IMR-90 (cell line): ENCODE measurements at regions not wholly inside any gene's neighbourhood (a gene's known extent, or its start where the extent isn't known, plus 50 kb on each side); places are given as distances from the start of the nearest gene placed in this dataset.

ENCODE experiments used
- BHLHE40 ChIP-seq: fragments of 150-350 bp; IDR thresholded peaks from 2 replicates; pipeline ENCODE4 v1.6.1; 2016; ENCODE audit warnings: mild to moderate bottlenecking, low read depth, low read length
- CEBPB ChIP-seq: IDR thresholded peaks from 2 replicates; pipeline ENCODE4 v1.6.1; 2012; ENCODE audit warnings: low read depth, low read length, improper control_type of control experiment
- CHD1 ChIP-seq: IDR thresholded peaks from 2 replicates; pipeline ENCODE4 v1.6.1; 2012; ENCODE audit warnings: low read depth, low read length, improper control_type of control experiment
- CTCF ChIP-seq: conservative IDR thresholded peaks from 2 replicates; pipeline ENCODE4 v1.5.1; 2012; ENCODE audit warnings: mild to moderate bottlenecking, low read depth, low read length, improper control_type of control experiment
- FOS ChIP-seq: fragments of 150-350 bp; IDR thresholded peaks from 2 replicates; pipeline ENCODE4 v1.6.1; 2016; ENCODE audit warnings: low read depth, low read length
- MAFK ChIP-seq: IDR thresholded peaks from 2 replicates; pipeline ENCODE4 v1.6.1; 2012; ENCODE audit warnings: low read depth, low read length, improper control_type of control experiment
- MAZ ChIP-seq: IDR thresholded peaks from 2 replicates; pipeline ENCODE4 v1.6.1; 2012; ENCODE audit warnings: low read depth, mild to moderate bottlenecking, low read length, improper control_type of control experiment, moderate library complexity, borderline replicate concordance
- MXI1 ChIP-seq: IDR thresholded peaks from 2 replicates; pipeline ENCODE4 v1.6.1; 2012; ENCODE audit warnings: low read depth, mild to moderate bottlenecking, low read length, moderate library complexity, borderline replicate concordance
- POLR2A ChIP-seq: IDR thresholded peaks from 2 replicates; pipeline ENCODE4 v1.6.1; 2012; ENCODE audit warnings: mild to moderate bottlenecking, low read depth, low read length
- RAD21 ChIP-seq: IDR thresholded peaks from 2 replicates; pipeline ENCODE4 v1.6.1; 2012; ENCODE audit warnings: low read length, improper control_type of control experiment
- RCOR1 ChIP-seq: IDR thresholded peaks from 2 replicates; pipeline ENCODE4 v1.6.1; 2012; ENCODE audit warnings: mild to moderate bottlenecking, low read length, improper control_type of control experiment; ENCODE audit not compliant: insufficient replicate concordance
- RFX5 ChIP-seq: IDR thresholded peaks from 2 replicates; pipeline ENCODE4 v1.8.0; 2012; ENCODE audit warnings: low read depth, mild to moderate bottlenecking, low read length, moderate library complexity
- SMC3 ChIP-seq: fragments of 150-350 bp; IDR thresholded peaks from 2 replicates; pipeline ENCODE4 v1.6.1; 2016; ENCODE audit warnings: low read depth, mild to moderate bottlenecking, antibody characterized with exemption, low read length, moderate library complexity
- USF2 ChIP-seq: fragments of 150-350 bp; IDR thresholded peaks from 2 replicates; pipeline ENCODE4 v1.6.1; 2017; ENCODE audit warnings: mild to moderate bottlenecking, antibody characterized with exemption, low read length, low read depth

DNA sequence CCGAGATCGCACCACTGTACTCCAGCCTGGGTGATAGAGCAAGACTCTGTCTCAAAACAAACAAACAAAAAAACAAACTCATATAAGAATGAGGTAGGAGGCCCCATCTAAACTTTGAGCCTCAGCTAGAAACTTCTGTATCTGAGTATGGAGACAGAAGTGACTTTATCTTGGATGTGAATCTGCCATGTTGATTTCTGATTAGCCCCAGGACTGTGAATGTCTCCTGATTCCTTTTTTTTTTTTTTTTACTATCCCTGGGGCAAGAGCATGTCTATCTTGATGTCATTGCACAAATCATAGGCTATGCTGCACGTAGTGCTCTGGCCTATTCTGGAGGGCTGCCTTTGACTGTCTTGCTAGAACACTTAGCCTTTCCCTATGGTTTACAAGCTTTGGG, 211.0 kb downstream of the PTPRU start:
- TF ChIP-seq RFX5 (no peak), POLR2A (no peak), CTCF (no peak), RAD21 (no peak), CHD1 (no peak), MAFK (no peak), RCOR1 (no peak), USF2 (no peak), SMC3 (no peak), MXI1 (no peak), CEBPB (no peak), FOS (no peak), MAZ (no peak), BHLHE40 (no peak)
